ENCODE measurements at regions not wholly inside any gene's neighbourhood (a gene's known extent, or its start where the extent isn't known, plus 50 kb on each side); places are given as distances from the start of the nearest gene placed in this dataset.
"Not testable (repeated sequence)": the region's sequence is repeated elsewhere in the genome, so short reads cannot be mapped to it uniquely, and the experiment has no call there.

DNA sequence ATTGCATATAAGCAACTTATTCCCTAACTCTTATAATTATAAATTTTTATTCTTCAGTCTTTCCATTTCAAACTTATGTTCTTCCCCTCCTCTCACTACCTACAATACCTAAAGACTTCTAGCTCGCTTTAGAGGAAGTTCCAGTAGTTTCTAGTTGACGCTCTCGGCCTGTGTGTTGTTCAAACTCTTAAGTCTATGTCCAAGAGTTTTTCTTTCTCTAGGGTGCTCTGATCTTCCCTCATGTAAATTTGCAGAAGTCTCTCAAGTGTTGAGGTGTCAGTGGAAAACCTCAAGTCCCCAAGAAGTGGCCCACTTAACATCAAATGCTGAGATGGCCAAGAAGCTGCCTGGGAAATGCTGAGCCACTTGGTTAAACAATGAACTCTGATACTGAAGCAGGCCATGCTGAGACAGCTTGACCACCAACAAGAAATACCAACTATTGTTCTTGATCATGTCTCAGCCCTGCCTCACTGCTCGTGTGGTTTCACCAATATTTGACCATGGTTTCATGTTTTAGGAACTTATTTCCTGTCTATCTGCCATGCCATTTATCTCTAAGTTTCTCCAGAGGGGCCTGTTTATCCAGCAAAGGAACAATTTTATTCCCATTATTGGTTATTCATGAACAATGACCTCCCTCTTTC lies 100.9 kb upstream of the TCF21 start:
- no peaks in the 10 kb centered on the region for H3K9me3 ChIP-seq
- H3K4me3 ChIP-seq, result no peak overlapping the region
- DNase-seq (ENCODE audit: low spot score in 2 of 2), result no peak
- no peaks in the 10 kb centered on the region for H3K27me3 ChIP-seq
- WGBS, 2 donors, result 79 to 87% methylated on average over 4 of the region's 4 CpGs
- H3K36me3 ChIP-seq, result no peaks in the 10 kb centered on the region
- no peak for TF ChIP-seq EP300 (IDR thresholded peaks at IDR 0.05)
- no peak for TF ChIP-seq POLR2A (IDR thresholded peaks at IDR 0.05)
- TF ChIP-seq, protein P1, sequence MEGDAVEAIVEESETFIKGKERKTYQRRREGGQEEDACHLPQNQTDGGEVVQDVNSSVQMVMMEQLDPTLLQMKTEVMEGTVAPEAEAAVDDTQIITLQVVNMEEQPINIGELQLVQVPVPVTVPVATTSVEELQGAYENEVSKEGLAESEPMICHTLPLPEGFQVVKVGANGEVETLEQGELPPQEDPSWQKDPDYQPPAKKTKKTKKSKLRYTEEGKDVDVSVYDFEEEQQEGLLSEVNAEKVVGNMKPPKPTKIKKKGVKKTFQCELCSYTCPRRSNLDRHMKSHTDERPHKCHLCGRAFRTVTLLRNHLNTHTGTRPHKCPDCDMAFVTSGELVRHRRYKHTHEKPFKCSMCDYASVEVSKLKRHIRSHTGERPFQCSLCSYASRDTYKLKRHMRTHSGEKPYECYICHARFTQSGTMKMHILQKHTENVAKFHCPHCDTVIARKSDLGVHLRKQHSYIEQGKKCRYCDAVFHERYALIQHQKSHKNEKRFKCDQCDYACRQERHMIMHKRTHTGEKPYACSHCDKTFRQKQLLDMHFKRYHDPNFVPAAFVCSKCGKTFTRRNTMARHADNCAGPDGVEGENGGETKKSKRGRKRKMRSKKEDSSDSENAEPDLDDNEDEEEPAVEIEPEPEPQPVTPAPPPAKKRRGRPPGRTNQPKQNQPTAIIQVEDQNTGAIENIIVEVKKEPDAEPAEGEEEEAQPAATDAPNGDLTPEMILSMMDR (IDR thresholded peaks at IDR 0.05), result no peak
- no peaks in the 10 kb centered on the region for H3K4me1 ChIP-seq
- H3K27ac ChIP-seq, result no peak overlapping the region

DNA sequence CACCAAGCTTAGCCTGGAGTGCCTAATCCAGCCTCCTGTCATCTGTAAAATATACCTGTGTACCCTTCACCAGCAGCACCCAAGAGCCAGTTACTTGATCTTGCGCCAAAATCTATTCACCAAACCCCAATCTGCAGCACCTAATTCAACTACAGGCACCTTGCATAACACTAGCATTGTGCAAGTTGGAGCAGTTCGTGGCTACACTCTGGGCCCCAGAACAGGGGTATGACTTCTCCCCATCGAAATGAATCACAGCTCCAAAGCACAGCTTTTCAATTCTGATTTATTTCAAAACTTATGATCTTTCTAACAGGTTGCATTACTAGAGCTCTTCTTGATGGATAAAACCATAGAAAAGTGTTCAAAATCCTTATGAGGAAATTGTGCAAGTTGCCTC lies 100.4 kb upstream of the TCF21 start:
- H3K4me1 ChIP-seq, result no peaks in the 10 kb centered on the region
- H3K27ac ChIP-seq, result no peak overlapping the region
- H3K36me3 ChIP-seq, result no peaks in the 10 kb centered on the region
- H3K4me3 ChIP-seq, result no peak overlapping the region
- TF ChIP-seq EP300 (IDR thresholded peaks at IDR 0.05) (no peak), POLR2A (IDR thresholded peaks at IDR 0.05) (no peak)
- TF ChIP-seq, protein P1 (IDR thresholded peaks at IDR 0.05), result no peak
- H3K9me3 ChIP-seq, result no peaks in the 10 kb centered on the region
- WGBS, 2 donors, result 87 to 89% methylated on average over 3 of the region's 3 CpGs
- DNase-seq (ENCODE audit: low spot score in 2 of 2), result no peak
- H3K27me3 ChIP-seq, result no peaks in the 10 kb centered on the region

DNA sequence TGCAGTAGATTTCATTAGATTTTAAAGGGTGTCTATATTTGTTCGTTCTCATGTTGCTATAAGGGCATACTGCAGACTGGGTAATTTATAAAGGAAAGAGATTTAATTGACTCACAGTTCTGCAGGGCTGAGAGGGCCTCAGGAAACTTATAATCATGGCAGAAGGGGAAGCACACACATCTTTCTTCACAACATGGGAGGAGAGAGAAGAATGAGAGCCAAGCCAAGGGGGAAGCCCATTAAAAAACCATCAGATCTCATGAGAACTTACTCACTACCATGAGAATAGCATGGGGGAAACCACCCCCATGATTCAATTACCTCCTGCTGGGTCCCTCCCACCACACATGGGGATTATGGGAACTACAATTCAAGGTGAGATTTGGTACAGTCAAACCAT lies 99.5 kb upstream of the TCF21 start:
- not testable (repeated sequence) for H3K4me3 ChIP-seq; H3K36me3 ChIP-seq; H3K4me1 ChIP-seq; H3K27me3 ChIP-seq; H3K27ac ChIP-seq; H3K9me3 ChIP-seq; DNase-seq (ENCODE audit: low spot score in 2 of 2)
- 85 to 88% methylated on average over 1 of the region's 1 CpG for WGBS, 2 donors

DNA sequence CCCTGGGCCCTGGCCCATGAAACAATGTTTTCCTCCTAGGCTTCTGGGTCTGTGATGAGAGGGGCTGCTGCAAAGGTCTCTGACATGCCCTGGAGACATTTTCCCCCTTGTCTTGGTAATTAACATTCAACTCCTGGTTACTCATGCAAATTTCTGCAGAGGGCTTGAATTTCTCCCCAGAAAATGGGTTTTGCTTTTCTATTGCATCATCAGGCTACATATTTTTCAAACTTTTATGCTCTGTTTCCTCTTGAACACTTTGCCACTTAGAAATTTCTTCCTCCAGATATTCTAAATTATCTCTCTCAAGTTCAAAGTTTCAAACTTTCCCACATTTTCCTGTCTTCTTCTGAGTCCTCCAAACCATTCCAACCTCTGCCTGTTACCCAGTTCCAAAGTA lies 98.2 kb upstream of the TCF21 start:
- not testable (repeated sequence) for H3K9me3 ChIP-seq; H3K27me3 ChIP-seq; H3K4me3 ChIP-seq; H3K4me1 ChIP-seq; H3K27ac ChIP-seq; H3K36me3 ChIP-seq; DNase-seq (ENCODE audit: low spot score in 2 of 2)

DNA sequence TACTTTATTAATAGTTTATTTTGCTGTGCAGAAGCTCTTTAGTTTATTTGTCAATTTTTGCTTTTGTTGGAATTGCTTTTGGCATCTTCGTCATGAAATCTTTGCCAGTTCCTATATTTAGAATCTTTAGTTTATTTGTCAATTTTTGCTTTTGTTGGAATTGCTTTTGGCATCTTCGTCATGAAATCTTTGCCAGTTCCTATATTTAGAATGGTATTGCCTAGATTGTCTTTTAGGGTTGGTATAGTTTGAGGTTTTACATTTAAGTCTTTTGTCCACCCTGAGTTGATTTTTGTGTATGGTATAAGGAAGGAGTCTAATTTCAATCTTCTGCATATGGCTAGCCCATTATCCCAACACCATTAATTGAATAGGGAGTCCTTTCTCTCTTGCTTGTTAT lies 93.9 kb upstream of the TCF21 start:
- not testable (repeated sequence) for DNase-seq (ENCODE audit: low spot score in 2 of 2); H3K27ac ChIP-seq; H3K27me3 ChIP-seq; H3K4me3 ChIP-seq; H3K36me3 ChIP-seq; H3K4me1 ChIP-seq
- 59 to 65% methylated on average over 2 of the region's 2 CpGs for WGBS, 2 donors
- H3K9me3 ChIP-seq, result peaks cover 0 to 13% (median 0%) of the 10 kb centered on the region in 4 donors

DNA sequence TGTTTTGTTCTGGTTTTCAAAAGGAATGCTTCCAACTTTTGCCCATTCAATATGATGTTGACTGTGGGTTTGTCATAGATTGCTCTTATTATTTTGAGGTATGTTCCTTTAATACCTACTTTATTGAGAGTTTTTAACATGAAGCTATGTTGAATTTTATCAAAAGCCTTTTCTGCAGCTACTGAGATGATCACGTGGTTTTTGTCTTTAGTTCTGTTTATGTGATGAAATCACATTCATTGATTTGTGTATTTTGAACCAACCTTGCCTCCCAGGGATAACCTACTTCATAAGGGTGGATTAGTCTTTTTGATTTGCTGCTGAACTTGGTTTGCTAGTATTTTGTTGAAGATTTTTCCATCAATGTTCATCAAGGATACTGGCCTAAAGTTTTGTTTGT lies 92.7 kb upstream of the TCF21 start:
- no peaks in the 10 kb centered on the region for H3K36me3 ChIP-seq
- H3K27ac ChIP-seq, result no peak overlapping the region
- no peaks in the 10 kb centered on the region for H3K27me3 ChIP-seq
- TF ChIP-seq POLR2A (IDR thresholded peaks at IDR 0.05), result no peak
- TF ChIP-seq, protein P1 (IDR thresholded peaks at IDR 0.05), result no peak
- TF ChIP-seq EP300 (IDR thresholded peaks at IDR 0.05), result no peak
- H3K9me3 ChIP-seq, result peaks cover 0 to 13% (median 0%) of the 10 kb centered on the region in 4 donors
- H3K4me1 ChIP-seq, result no peaks in the 10 kb centered on the region
- WGBS, 2 donors, result 58 to 81% methylated on average over 1 of the region's 1 CpG
- DNase-seq (ENCODE audit: low spot score in 2 of 2), result no peak
- H3K4me3 ChIP-seq, result no peak overlapping the region

DNA sequence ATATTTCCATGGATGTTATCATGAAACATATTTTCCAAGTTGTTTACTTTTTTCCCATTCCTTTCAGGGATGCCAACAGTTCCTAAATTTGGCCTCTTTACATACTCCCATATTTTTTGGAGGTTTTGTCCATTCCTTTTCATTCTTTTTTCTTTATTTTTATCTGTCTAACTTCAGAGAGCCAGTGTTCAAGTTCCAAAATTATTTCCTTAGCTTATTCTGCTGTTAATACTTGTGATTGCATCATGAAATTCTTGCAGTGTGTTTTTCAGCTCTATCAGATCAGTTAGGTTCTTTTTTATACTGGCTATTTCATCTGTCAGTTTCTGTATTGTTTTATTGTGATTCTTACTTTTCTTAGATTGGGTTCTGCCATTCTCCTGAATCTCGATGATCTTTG lies 89.9 kb upstream of the TCF21 start:
- Histone ChIP-seq H3K4me3 (no peak overlapping the region), H3K27ac (no peak overlapping the region), H3K27me3 (no peaks in the 10 kb centered on the region), H3K36me3 (no peaks in the 10 kb centered on the region), H3K4me1 (no peaks in the 10 kb centered on the region), H3K9me3 (peaks cover 0 to 11% (median 0%) of the 10 kb centered on the region in 4 donors)
- 85 to 86% methylated on average over 1 of the region's 1 CpG for WGBS, 2 donors
- TF ChIP-seq POLR2A (IDR thresholded peaks at IDR 0.05) (no peak), EP300 (IDR thresholded peaks at IDR 0.05) (no peak)
- TF ChIP-seq, protein P1 (IDR thresholded peaks at IDR 0.05), result no peak
- DNase-seq (ENCODE audit: low spot score in 2 of 2), result no peak

Data from tibial nerve (tissue), 4 donors.